Activated CD4-positive, alpha-beta T cell treated with anti-CD3 and anti-CD28 coated beads for 48 hours (primary cell): ENCODE measurements at regions not wholly inside any gene's neighbourhood (a gene's known extent, or its start where the extent isn't known, plus 50 kb on each side); places are given as distances from the start of the nearest gene placed in this dataset.

Source experiments
- DNase-seq: peaks from one replicate; pipeline ENCODE4 v3.0.0-alpha.2; 2020

DNA sequence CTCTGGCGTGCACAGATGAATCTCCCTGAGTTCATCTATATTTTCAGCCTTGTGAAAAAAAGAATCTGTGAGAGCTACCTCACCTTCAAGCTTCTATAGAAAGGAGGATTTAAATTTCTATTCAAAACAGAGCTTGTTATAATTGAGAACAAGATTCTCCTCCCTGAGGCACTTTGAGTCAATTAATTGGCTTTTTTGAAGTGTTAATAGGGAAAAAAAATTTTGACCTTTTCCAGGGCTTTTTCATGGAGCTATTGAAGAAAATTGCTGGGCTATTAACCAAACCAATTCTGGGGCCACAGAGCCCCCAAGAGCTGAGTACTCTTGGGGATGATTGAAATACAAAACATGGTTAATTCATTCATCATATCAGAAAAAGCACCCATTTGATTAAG is 225.1 kb downstream of the CMPK2 start:
- DNase-seq: no peak

DNA sequence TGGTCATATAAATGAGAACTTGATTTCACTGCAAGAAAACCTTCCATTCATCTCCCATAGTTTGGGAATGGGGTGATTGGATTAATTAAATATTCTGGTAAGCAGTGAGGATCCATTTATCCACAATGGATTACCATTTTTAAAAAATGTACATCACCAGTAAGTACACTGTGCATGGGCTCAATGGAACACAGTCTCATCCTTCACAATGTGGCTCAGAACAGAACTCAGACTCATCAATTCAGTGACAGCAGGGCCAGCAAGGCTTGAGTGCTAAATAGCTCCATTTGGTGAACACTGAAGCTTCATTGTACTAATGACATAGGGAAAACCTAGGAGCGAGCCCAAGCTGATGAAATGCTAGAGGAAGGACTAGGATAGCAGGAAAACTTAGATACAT is 223.8 kb downstream of the CMPK2 start:
- DNase-seq: no peak

DNA sequence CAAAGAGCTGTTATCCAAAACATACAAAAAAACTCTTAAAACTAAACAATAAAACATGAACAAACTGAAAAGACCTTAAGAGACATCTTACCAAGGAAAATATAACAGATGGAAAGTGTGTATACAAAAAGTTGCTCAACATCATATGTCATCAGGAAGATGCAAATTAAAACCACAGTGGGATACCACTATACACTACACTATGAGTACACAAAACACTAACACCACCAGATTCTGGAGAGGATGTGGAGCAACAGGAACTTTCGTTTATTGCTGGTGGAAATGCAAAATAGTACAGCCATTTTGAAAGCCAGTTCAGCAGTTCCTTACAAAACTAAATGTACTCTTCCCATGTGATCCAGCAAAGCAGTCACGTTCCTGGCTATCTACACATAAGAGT is 221.4 kb downstream of the CMPK2 start:
- DNase-seq: no peak

DNA sequence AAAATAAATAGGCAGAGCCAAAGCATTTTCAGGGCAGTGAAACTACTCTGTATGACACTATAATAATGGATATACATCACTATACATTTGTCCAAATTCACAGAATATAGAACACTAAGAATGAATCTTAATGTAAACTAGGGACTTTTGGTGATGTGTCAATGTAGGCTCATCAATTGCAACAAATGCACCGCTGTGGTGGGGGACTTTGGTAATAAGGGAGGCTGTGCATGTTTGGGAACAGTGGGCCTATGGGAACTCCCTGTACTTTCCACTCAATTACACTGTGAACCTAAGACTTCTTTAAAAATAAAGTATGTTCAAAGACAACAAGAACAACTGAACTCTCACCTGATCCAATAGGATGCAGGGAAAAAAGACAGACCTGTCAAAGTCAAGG is 220.7 kb downstream of the CMPK2 start:
- no peak for DNase-seq

DNA sequence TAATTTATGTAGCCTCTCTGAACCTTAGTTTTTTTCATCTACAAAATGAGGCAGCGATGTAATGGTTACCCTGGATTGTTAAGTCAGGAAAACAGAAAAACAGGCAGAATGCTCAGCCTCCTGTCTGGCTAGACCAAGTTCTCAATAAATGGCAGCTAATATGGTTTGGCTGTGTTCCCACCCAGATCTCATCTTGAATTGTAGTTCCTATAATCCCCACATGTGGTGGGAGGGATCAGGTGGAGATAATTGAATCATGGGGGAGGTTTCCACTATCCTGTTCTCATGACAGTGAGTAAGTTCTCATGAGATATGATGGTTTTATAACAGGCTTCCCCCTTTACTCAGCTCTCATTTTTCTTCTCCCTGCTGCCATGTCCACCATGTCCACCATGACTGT is 220.0 kb downstream of the CMPK2 start:
- DNase-seq: no peak

DNA sequence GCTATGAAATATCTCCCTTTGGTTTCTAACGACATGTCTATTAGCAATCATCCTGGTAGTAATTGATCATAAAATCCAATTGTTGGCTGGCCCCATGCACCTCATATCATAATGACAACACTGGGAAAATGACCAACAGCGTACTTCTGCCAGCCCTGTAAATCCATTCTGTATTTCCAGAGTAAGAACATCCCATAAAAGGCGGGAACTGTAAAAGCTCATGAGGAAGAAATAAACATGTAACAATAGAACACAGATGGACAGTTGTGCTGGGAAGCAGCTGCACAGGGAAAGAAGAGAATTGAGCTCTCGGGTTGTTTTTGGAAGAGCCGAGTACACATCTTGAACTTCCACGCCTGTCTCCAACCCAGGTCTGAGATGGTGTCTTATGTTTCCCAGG is 218.7 kb downstream of the CMPK2 start:
- DNase-seq: no peak

DNA sequence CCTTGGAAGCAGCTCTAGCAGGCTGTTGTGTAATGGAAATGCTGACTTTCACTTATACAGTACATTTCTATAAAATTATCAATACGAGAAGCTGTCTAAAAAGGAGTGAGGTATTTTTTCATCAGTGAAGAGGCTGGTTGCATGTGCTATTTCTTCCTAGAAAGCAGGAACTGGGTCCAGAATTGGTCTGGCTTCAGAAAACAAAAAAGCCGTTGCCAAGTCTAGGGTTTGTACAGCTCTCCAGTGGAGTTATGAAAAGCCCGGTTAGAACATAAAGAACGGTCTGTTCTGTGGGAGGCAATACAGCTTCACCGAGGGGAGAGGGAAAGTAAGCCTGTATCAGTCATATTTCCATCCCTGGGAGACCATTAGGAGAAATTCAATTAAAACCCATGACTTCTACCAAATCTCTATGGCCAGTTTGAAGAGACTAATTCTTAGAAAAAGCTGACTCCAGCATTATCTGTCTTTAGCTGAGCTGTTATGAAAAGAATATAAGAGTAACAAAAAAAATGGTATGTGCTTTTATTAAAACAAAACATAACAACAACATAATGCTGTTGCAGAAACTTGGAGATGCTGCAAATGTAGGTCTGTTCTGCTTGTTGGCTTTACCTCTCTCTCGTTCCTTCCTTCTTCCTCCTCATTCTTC is 217.0 kb downstream of the CMPK2 start:
- DNase-seq: no peak

DNA sequence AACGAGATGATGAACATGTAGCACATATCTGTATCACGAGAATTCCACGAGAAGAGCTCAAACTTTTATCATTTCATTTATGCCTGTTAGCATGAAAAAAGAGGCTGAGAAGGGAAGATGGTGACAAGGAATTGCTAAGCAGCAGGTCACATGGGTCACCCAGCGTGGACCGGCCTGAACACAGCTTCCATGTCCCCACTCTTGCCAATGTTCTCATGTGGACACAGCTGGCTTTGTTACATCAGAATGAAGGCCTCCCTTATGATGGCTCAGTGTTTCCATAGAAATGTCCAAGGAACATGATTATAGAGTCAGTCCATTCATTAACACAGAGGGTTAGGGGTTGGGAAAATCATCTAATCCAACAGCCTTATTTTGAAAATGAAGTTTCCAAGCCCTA is 215.4 kb downstream of the CMPK2 start:
- no peak for DNase-seq

DNA sequence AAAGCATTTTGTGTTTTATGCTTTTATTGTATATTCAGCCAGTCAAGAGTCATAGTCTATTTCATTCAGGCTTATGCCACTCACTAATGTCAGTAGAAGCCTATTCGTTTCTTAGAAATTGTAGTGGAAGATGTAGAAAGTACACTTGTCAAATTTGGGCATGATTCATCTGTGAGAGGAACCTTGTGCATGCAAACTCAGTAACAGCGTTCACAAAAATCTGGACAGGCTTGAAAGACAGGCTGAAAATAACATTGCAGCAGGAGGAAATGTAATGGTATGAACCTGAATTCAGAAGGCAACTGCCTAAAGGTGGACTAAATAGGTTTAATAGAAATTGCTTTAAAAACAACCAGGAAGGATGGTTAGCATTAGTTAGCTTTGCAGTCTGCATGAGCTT is 213.5 kb downstream of the CMPK2 start:
- DNase-seq: no peak

DNA sequence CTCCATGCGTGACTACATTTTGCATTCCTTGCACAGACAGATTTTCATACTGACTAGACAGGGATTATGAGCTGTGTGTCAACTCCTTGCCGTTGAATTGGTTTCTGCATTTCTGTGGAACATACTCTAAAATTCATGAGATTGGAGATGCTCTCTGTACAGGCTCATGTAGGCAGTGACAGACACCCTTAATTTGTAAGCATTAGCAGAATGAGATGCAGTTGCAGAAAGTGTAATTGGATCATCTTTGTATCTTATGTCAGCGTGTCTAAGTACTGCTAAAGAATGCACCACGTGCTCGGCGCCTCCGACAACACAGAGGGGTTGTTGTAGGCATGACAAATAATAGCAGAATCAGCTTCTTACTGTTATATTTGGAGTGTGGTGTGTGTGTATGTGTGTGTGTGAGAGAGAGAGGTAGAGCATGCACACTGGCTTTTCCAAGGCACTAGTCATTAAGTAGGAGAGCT is 212.4 kb downstream of the CMPK2 start:
- no peak for DNase-seq

DNA sequence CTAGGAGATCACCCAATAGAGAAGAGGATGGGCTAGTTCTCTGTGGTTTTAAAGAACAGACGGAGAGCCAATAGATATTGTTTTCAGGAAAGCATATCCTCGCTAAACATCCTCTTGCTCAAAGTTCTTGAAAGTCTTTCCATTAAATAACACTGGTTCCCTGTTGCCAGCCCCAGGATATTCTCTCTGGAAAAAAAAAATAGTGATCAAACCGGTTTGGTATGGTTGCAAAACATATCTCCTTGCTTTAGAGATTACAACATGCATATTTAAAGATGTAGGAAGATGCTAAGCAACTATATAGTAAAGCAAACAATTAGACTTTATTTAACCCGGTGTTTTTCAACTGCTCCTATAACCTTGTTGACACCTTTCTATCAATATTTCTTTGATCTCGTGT is 211.4 kb downstream of the CMPK2 start:
- no peak for DNase-seq

DNA sequence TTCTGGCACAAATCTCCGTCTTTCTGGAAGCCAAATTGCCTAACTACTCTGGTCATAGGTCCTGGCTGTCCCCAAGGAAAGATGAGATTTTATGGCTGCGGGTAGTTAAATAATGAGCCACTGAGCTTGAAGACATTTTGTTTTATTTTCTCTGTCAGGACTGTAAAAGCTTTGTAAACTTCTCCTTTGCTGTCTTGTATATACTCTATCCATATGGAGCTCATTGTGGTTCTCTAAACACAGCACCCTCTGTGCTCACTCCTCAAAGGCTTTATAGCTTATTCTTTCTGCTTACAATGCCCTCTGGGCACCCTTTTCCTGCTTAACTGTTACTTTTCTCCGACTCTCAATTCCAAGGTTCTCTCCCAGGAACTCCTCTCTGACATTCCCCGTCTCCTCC is 209.1 kb downstream of the CMPK2 start:
- DNase-seq: no peak

DNA sequence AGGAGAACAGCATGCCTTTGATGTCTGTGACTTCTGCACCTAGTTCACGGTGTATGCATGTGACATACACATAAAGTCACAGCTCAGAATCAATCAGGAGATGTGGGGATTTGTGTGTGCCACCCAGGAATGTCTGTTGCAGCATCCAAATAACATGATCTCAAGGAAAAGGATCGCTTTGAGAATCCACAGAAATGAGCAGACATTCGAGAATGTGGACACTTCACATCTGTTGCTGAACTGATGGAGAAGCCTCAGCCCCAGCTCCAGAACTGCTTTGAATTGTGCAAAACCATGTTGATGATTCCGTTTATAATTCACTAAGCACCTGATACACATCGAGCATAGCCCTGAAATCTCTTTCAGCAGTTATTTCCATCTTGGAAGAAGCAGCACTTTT is 208.6 kb downstream of the CMPK2 start:
- DNase-seq: no peak

DNA sequence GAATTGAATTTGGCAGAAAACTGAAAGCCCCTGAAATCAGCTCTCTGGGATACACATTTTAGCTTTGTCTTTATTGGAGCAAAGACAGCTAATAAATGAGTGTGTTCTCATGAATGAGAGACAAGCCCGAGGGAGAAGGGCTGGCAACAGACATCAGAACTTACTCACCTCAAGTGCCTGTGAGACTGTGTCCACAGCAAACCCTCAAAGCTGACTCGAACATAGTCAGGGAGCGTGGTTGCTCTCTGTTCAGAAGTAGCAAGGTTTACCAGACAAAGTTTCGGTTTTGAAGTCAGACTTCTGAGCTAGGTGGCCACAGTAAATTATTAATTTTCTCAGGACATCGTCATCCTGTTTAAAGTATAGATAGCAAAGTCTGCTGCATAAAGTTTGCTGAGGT is 207.9 kb downstream of the CMPK2 start:
- DNase-seq: no peak

DNA sequence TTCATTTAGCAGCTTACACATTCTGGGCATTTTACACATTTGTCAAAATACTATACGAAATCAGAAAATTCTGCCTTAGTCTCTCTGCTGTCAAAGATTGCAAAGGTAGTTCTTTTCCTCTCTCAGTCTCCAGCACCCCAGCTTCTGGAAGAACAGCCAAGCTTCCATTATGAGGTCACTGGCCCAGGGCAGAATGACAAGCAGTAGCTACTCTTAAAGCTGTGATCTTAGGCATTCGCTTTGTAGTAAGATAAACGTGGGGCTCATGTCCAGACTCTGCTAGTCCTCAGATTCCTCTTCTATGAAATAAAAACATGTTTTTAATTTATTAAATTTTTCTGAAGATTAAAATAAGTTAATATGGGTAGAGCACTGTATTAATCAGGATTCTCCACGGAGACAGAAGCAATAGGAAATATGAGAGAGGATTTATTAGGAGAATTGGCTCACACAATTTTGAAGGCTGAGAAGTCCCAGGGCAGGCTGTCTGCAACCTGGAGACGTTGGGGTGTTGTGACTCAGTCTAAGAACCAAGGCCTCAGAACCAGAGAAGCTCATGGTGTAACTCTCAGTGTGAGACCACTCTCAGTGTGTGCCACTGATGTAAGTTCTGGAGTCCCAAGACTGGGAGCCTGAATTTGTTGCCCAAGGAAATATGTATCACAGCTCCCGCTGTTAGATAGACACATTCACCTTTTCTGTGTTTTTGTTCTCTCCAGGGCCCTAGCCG is 201.2 kb downstream of the CMPK2 start:
- DNase-seq: no peak

DNA sequence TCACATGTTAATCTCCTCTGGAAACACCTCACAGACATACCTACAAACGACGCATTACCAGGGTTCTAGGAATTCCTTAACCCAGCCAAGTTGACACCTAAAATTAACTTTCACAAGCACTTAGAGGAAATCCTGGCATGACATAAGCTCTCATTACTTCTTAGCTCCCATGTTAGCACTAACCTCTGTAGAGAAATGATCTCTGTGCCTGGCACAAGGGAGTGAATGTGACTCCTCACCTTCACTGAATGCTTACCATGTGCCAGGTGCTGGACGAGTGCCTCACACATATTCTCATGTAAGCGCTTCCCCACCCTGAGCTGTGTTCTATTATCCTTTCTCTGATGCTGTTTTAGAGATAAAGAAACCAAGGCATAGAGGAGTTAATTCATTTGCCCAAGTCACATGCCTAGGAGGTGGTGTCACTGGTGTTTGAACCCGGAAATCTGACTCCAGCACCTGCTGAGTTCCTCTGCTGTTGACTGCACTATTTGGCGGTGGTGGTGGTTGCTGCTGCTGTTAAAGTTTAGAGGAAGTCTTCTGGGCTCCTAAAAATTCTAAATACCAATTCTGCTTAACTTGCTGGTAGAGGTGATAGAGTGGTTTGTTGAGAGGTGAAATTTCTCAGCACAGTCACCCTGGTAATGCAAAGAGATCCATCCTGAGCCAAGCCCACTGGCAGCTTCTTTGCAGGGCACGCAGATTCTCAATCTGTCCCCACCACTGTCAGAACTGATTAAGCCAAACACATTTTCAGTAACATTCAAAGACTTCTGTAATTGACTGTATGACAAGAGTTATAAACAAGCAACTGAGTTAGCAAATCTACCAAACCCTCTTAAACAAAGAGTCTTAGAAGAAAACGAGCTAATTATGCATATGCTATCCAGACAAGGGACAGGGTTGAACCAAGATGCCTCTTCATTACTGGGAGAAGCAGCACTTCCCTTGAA is 200.3 kb downstream of the CMPK2 start:
- no peak for DNase-seq

DNA sequence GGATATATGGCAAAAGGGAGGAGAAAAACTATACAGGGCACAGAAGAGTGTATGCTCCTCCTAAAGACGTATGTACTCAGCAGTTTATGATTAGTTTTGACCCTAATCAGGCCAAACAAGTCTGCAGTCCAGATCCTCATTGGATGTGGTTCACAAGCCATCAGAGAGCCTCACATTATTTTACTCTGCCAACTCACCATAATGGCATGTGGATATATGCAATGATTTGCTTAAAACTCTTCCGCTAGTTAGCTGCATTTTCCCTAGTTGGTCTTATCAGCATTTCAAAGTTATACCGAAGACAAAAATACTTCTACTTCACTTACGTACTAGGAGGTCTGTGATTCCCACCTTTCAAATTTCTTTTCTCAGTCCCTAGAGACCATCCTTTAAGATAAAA is 198.4 kb downstream of the CMPK2 start:
- no peak for DNase-seq

DNA sequence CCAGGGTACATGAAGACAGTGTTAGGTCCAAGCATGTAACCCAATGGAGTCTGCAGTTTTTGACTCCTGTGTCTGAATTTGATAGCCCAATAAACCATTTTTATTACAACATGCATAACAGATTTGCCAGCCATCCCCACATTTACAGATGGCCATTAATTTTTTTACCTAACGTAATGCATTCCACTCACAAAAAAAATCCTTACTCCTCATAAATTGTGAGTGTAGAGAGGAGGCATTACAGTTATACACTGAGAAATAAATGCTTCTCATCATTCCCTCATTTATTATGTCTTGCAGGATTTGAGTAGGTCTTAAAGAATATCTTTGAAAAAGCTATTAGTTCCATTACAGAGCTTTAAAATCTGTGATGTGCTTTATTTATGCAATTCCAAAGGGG is 193.8 kb downstream of the CMPK2 start:
- no peak for DNase-seq

DNA sequence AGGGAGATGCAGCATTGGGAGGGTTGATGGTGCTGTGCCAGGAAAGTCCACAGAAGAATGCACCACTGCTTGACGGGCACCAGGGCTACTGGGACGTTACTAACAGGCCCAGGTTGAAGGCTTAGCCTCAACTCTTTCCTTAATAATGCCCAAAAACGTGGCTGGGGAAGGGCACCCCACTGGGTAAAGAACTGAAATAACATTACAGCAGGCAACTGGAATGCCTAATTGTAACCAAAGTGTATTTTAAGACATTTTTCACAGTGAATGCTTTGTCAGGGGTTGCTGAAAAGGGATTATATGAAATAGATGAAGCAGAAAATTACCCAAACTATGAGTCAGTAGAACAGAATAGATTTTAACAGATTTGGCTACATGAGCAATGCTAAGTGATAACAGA is 191.3 kb downstream of the CMPK2 start:
- DNase-seq: no peak

DNA sequence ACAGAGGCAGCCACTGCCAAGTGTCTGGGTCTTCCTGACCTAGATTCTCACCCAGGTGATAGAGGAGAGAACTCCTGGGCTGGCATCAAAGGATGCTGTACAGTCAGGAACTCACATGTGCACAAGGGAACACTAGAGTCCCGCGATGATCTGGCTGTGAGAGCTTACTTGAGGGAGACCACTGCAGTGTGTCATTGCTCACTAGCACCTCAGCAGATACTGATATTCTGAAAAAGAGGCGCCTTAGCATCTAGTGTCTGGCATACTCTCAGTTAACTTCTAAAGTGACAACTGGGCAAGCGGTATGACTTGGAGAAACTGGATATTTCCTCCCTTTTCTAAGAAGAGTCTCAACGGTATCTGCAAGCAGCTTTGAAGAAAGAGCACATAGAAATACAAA is 189.9 kb downstream of the CMPK2 start:
- DNase-seq: no peak

DNA sequence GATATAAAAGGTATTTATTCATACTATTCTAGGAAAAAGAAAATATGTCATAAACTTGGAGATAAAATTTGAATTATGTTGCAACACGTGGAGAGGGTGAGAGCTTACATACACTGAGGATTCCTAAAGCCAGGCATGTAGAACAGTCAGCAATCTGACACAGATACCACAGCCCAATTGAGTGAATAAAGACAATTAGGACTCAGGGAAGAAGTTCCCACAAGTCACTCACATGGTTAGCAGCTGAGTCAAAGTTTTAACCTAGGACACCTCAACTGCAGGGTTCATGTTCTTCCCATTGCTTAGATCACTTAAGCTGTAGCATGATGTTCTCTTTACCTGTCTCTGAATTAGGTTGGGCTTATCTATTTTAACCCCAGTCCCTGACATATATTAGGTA is 189.5 kb downstream of the CMPK2 start:
- DNase-seq: no peak

DNA sequence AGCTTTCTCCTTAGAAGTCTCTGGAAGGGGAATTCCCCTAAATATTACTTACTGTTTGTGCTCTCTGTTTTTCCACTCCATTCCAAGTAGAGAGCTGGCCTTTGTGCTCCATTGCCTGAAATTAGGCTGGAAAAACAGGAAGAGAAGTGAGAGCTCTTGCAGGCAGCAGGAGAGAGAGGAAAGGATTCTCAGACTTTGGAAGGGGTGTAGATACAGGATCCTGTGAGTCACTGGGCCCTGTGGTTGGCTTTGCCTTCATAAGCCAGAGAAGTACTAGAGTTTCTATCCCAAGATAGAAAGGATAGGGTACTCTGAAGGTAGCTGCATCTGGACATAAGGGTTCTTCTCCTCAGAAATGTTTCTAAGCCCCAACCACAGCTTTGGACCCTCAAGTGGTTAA is 188.9 kb downstream of the CMPK2 start:
- no peak for DNase-seq

DNA sequence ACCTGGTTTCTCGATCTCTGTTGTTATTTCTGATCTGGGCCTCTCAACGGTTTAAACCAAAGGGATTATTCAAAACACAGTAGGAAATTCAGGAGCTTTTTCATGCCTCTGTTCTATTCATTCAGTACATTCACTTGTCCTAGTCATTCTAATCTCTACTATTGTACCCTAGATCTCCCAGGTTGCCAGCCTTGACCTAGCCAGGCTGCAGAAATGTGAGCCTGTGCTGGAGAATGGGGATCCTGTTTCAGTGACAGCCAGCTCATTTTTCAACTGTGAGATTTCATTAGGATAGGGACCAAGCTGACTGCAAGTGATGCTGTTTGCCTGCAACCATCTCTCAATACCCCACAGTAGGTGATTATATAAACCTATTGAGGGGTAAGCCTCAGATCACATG is 186.2 kb downstream of the CMPK2 start:
- no peak for DNase-seq

DNA sequence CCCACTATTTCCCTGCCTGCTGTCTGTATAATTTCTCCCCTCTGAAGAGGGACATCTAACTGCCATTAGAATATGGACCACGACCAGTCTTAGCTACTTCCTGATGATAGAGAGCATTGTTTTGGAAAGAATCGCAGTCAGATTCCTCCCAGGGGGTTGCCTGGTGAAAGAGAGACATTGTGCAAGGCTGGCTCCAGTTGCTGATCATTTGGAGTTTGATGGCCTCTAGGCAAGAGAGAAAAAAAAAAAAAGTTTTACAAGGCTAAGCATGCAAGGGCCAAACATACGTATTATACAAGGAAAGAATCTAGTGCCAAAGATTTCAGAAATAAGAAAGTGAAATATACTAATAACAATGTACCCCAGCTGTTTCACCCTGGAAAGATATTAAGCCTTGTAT is 182.2 kb downstream of the CMPK2 start:
- no peak for DNase-seq
